ENCODE measurements at regions not wholly inside any gene's neighbourhood (a gene's known extent, or its start where the extent isn't known, plus 50 kb on each side); places are given as distances from the start of the nearest gene placed in this dataset.
A peak's percentile ranks its signal among the peaks of the same experiment; 100 is the strongest.

DNA sequence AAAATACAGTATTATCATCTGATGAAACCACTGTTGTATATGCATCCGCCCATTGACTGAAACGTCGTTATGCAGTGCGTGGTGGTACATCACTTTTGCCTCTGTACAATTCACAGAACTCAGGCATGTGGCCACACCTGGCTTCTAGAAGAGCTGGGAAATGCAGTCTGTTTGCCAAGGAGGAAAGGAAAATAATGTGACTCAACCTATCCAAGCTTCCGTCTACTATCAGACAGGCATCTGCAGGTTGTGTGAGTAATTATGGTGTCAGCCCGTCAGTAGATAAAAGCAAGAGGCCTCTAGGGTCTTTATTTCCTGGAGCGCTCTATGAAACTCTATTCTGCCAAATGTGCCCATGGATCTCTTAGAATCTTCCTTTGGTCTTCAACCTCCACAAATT lies 111.6 kb downstream of the BBS10 start:
- Histone ChIP-seq H3K4me3 (ENCODE audit: low read depth, low read length) (no peak overlapping the region), H3K79me2 (ENCODE audit: control insufficient read depth, insufficient read depth, low read length, poor library complexity) (no peaks in the 10 kb centered on the region), H2BK12ac (ENCODE audit: low read length) (no peak overlapping the region), H3K4ac (ENCODE audit: low read depth, low read length) (no peak overlapping the region), H3K4me2 (ENCODE audit: low read length) (no peak overlapping the region), H3K18ac (ENCODE audit: low read length) (no peak overlapping the region), H4K12ac (ENCODE audit: low read depth, low read length) (no peak overlapping the region), H2BK120ac (ENCODE audit: insufficient read depth, low read length, poor library complexity) (no peak overlapping the region), H2BK5ac (ENCODE audit: low read depth, low read length, poor library complexity) (no peak overlapping the region), H3K9ac (ENCODE audit: low read length) (no peak overlapping the region), H3K9me3 (ENCODE audit: insufficient read depth, low read depth, low read length) (peaks cover 3% of the 10 kb centered on the region), H3K23ac (ENCODE audit: low read length) (no peak overlapping the region), H3K27me3 (ENCODE audit: insufficient read depth, low read length) (no peaks in the 10 kb centered on the region), H3K27ac (ENCODE audit: low read depth, low read length) (no peak overlapping the region), H3K4me1 (ENCODE audit: control insufficient read depth in 1 of 2, insufficient read depth in 2 of 2, low read length in 2 of 2) (peaks cover 0 to 5% of the 10 kb centered on the region in 2 experiments), H4K91ac (ENCODE audit: low read depth, low read length) (no peak overlapping the region), H3K36me3 (ENCODE audit: control insufficient read depth in 1 of 2, insufficient read depth in 2 of 2, low read length in 2 of 2) (no peaks in the 10 kb centered on the region), H4K8ac (ENCODE audit: low read depth, low read length) (no peak overlapping the region), H2AFZ (ENCODE audit: insufficient read depth, low read length, poor library complexity) (no peak overlapping the region), H3K14ac (ENCODE audit: low read length) (no peak overlapping the region), H3K79me1 (ENCODE audit: low read length) (no peaks in the 10 kb centered on the region), H2AK5ac (ENCODE audit: low read length) (no peak overlapping the region)
- WGBS (ENCODE audit: extremely low coverage, insufficient coverage, insufficient read length), result no CpG with 5 or more reads among the region's 7 CpGs
- DNase-seq, result peak in 1 of 2 donors; percentile 29

DNA sequence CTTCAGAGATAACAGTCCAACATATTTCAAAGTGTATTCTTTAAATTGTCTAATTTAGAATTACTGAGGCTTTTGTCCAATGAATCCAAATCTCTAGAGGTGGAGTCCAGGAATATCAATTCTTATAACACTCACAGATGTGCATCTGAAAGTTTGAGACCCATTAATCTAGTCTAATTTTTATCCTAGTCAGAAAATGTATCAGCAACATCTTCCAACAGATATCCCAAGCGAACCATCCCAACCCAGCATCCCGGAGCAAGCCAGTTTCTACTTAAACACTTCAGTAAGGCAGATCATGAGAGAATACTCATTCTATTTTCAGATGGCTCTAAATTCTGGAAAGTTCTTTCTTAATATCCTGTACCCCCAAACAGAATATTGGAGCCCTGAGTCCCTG lies 113.5 kb downstream of the BBS10 start:
- peaks cover 0 to 5% of the 10 kb centered on the region in 2 experiments for H3K4me1 ChIP-seq (ENCODE audit: control insufficient read depth in 1 of 2, insufficient read depth in 2 of 2, low read length in 2 of 2)
- H4K12ac ChIP-seq (ENCODE audit: low read depth, low read length), result no peak overlapping the region
- no peaks in the 10 kb centered on the region for H3K27me3 ChIP-seq (ENCODE audit: insufficient read depth, low read length)
- H3K4ac ChIP-seq (ENCODE audit: low read depth, low read length), result no peak overlapping the region
- no peak overlapping the region for H2AK5ac ChIP-seq (ENCODE audit: low read length)
- H2BK5ac ChIP-seq (ENCODE audit: low read depth, low read length, poor library complexity), result no peak overlapping the region
- no peaks in the 10 kb centered on the region for H3K79me2 ChIP-seq (ENCODE audit: control insufficient read depth, insufficient read depth, low read length, poor library complexity)
- no peak overlapping the region for H3K9ac ChIP-seq (ENCODE audit: low read length)
- no CpG with 5 or more reads among the region's 2 CpGs for WGBS (ENCODE audit: extremely low coverage, insufficient coverage, insufficient read length)
- H3K4me3 ChIP-seq (ENCODE audit: low read depth, low read length), result no peak overlapping the region
- no peak overlapping the region for H4K8ac ChIP-seq (ENCODE audit: low read depth, low read length)
- no peak for DNase-seq
- no peak overlapping the region for H4K91ac ChIP-seq (ENCODE audit: low read depth, low read length)
- no peaks in the 10 kb centered on the region for H3K36me3 ChIP-seq (ENCODE audit: control insufficient read depth in 1 of 2, insufficient read depth in 2 of 2, low read length in 2 of 2)
- no peak overlapping the region for H3K18ac ChIP-seq (ENCODE audit: low read length)
- H3K9me3 ChIP-seq (ENCODE audit: insufficient read depth, low read depth, low read length), result peaks cover 2% of the 10 kb centered on the region
- no peak overlapping the region for H2AFZ ChIP-seq (ENCODE audit: insufficient read depth, low read length, poor library complexity)
- H2BK12ac ChIP-seq (ENCODE audit: low read length), result no peak overlapping the region
- no peak overlapping the region for H3K27ac ChIP-seq (ENCODE audit: low read depth, low read length)
- H3K23ac ChIP-seq (ENCODE audit: low read length), result no peak overlapping the region
- no peaks in the 10 kb centered on the region for H3K79me1 ChIP-seq (ENCODE audit: low read length)
- H2BK120ac ChIP-seq (ENCODE audit: insufficient read depth, low read length, poor library complexity), result no peak overlapping the region
- no peak overlapping the region for H3K14ac ChIP-seq (ENCODE audit: low read length)
- H3K4me2 ChIP-seq (ENCODE audit: low read length), result no peak overlapping the region

DNA sequence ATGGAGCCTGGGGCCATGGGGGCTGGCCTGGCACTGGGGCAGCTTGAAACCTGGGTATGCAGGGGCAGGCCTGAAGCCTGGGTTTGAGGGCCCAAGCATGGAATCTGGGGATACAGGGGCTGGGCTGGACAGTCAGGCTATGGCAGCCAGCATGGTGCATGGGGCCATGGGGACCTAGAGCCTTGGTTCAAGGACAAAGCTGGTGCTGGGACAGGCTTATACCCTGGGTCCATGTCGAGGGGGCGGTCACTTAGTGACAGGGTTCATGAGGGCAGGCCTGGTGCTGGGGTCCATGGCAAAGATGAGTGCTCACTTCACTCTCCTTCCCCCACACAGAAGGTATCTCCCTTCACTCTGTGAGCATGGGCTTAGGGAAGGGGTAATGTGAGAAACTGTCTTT lies 116.2 kb downstream of the BBS10 start:
- H2BK12ac ChIP-seq (ENCODE audit: low read length), result no peak overlapping the region
- peaks cover 2% of the 10 kb centered on the region for H3K9me3 ChIP-seq (ENCODE audit: insufficient read depth, low read depth, low read length)
- no peaks in the 10 kb centered on the region for H3K79me2 ChIP-seq (ENCODE audit: control insufficient read depth, insufficient read depth, low read length, poor library complexity)
- H4K12ac ChIP-seq (ENCODE audit: low read depth, low read length), result no peak overlapping the region
- no peaks in the 10 kb centered on the region for H3K27me3 ChIP-seq (ENCODE audit: insufficient read depth, low read length)
- no peak overlapping the region for H2BK5ac ChIP-seq (ENCODE audit: low read depth, low read length, poor library complexity)
- no peaks in the 10 kb centered on the region for H3K79me1 ChIP-seq (ENCODE audit: low read length)
- H3K27ac ChIP-seq (ENCODE audit: low read depth, low read length), result no peak overlapping the region
- no peaks in the 10 kb centered on the region for H3K36me3 ChIP-seq (ENCODE audit: control insufficient read depth in 1 of 2, insufficient read depth in 2 of 2, low read length in 2 of 2)
- H3K4me3 ChIP-seq (ENCODE audit: low read depth, low read length), result no peak overlapping the region
- H3K23ac ChIP-seq (ENCODE audit: low read length), result no peak overlapping the region
- no peak for DNase-seq
- H4K8ac ChIP-seq (ENCODE audit: low read depth, low read length), result no peak overlapping the region
- H2AK5ac ChIP-seq (ENCODE audit: low read length), result no peak overlapping the region
- no peak overlapping the region for H2BK120ac ChIP-seq (ENCODE audit: insufficient read depth, low read length, poor library complexity)
- no peak overlapping the region for H3K9ac ChIP-seq (ENCODE audit: low read length)
- H2AFZ ChIP-seq (ENCODE audit: insufficient read depth, low read length, poor library complexity), result no peak overlapping the region
- H3K4ac ChIP-seq (ENCODE audit: low read depth, low read length), result no peak overlapping the region
- H3K14ac ChIP-seq (ENCODE audit: low read length), result no peak overlapping the region
- H3K4me1 ChIP-seq (ENCODE audit: control insufficient read depth in 1 of 2, insufficient read depth in 2 of 2, low read length in 2 of 2), result peaks cover 0 to 5% of the 10 kb centered on the region in 2 experiments
- no CpG with 5 or more reads among the region's 2 CpGs for WGBS (ENCODE audit: extremely low coverage, insufficient coverage, insufficient read length)
- H4K91ac ChIP-seq (ENCODE audit: low read depth, low read length), result no peak overlapping the region
- no peak overlapping the region for H3K4me2 ChIP-seq (ENCODE audit: low read length)
- no peak overlapping the region for H3K18ac ChIP-seq (ENCODE audit: low read length)

DNA sequence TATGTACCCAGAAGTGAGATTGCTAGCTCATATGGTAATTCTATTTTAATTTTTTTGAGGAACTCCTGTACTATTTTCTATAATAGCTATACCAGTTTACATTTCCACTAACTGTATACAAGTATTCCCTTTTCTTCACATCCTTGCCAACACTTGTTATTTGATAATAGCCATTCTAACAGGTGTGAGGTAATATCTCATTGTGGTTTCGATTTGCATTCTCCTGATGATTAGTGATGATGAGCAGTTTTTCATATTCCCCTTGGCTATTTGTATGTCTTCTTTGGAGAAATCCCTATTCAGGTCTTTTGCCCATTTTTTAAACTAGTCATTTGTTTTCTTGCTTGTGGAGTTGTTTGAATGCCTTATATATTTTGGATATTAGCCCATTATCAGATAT lies 121.3 kb downstream of the BBS10 start:
- Histone ChIP-seq H3K9ac (ENCODE audit: low read length) (no peak overlapping the region), H3K36me3 (ENCODE audit: control insufficient read depth in 1 of 2, insufficient read depth in 2 of 2, low read length in 2 of 2) (no peaks in the 10 kb centered on the region), H4K12ac (ENCODE audit: low read depth, low read length) (no peak overlapping the region), H3K23ac (ENCODE audit: low read length) (no peak overlapping the region), H3K4me3 (ENCODE audit: low read depth, low read length) (no peak overlapping the region), H3K27ac (ENCODE audit: low read depth, low read length) (no peak overlapping the region), H4K8ac (ENCODE audit: low read depth, low read length) (no peak overlapping the region), H2BK5ac (ENCODE audit: low read depth, low read length, poor library complexity) (no peak overlapping the region), H2AK5ac (ENCODE audit: low read length) (no peak overlapping the region), H3K9me3 (ENCODE audit: insufficient read depth, low read depth, low read length) (peaks cover 2% of the 10 kb centered on the region), H3K4me1 (ENCODE audit: control insufficient read depth in 1 of 2, insufficient read depth in 2 of 2, low read length in 2 of 2) (no peaks in the 10 kb centered on the region), H3K4me2 (ENCODE audit: low read length) (no peak overlapping the region), H3K18ac (ENCODE audit: low read length) (no peak overlapping the region), H3K79me2 (ENCODE audit: control insufficient read depth, insufficient read depth, low read length, poor library complexity) (no peaks in the 10 kb centered on the region), H3K14ac (ENCODE audit: low read length) (no peak overlapping the region), H3K27me3 (ENCODE audit: insufficient read depth, low read length) (no peaks in the 10 kb centered on the region), H2AFZ (ENCODE audit: insufficient read depth, low read length, poor library complexity) (no peak overlapping the region), H3K4ac (ENCODE audit: low read depth, low read length) (no peak overlapping the region), H3K79me1 (ENCODE audit: low read length) (no peaks in the 10 kb centered on the region), H4K91ac (ENCODE audit: low read depth, low read length) (no peak overlapping the region), H2BK12ac (ENCODE audit: low read length) (no peak overlapping the region), H2BK120ac (ENCODE audit: insufficient read depth, low read length, poor library complexity) (no peak overlapping the region)
- no CpG with 5 or more reads among the region's 1 CpG for WGBS (ENCODE audit: extremely low coverage, insufficient coverage, insufficient read length)
- no peak for DNase-seq

Data from trophoblast cell (in vitro differentiated cells and primary cell).